Thymus (tissue), 11 donors: ENCODE measurements at regions not wholly inside any gene's neighbourhood (a gene's known extent, or its start where the extent isn't known, plus 50 kb on each side); places are given as distances from the start of the nearest gene placed in this dataset.
"Not testable (repeated sequence)": the region's sequence is repeated elsewhere in the genome, so short reads cannot be mapped to it uniquely, and the experiment has no call there.

Experiments
- DNase-seq, 9 donors: peaks; one replicate each; pipeline ENCODE4 v3.0.0-alpha.2; 2013; ENCODE audit warnings: low spot score in 9 of 9, low read depth in 6 of 9, missing footprints in 1 of 9
- H3K27ac ChIP-seq, 2 donors: one replicate each; pipeline ENCODE4 v1.5.1; 2013; ENCODE audit warnings: control low read depth in 1 of 2, low read depth in 1 of 2, low read length in 1 of 2, mild to moderate bottlenecking in 1 of 2, moderate library complexity in 1 of 2
- H3K27me3 ChIP-seq, 2 donors: one replicate each; pipeline ENCODE4 v1.5.1; 2013; ENCODE audit warnings: low read length in 1 of 2; ENCODE audit not compliant: control insufficient read depth in 2 of 2, insufficient read depth in 1 of 2
- H3K36me3 ChIP-seq, 2 donors: one replicate each; pipeline ENCODE4 v1.5.1; 2013; ENCODE audit warnings: low read length in 1 of 2, mild to moderate bottlenecking in 1 of 2, moderate library complexity in 1 of 2; ENCODE audit not compliant: control insufficient read depth in 2 of 2, insufficient read depth in 2 of 2
- H3K4me1 ChIP-seq, 2 donors: one replicate each; pipeline ENCODE4 v1.5.1; 2013; ENCODE audit warnings: low read length in 2 of 2; ENCODE audit not compliant: control insufficient read depth in 2 of 2, insufficient read depth in 2 of 2
- H3K4me3 ChIP-seq, 2 donors: one replicate each; pipeline ENCODE4 v1.5.1; 2013; ENCODE audit warnings: low read length in 2 of 2, control low read depth in 1 of 2, mild to moderate bottlenecking in 1 of 2
- H3K9me3 ChIP-seq, 2 donors: one replicate each; pipeline ENCODE4 v1.5.1; 2013; ENCODE audit warnings: low read length in 1 of 2, mild to moderate bottlenecking in 1 of 2; ENCODE audit not compliant: control insufficient read depth in 2 of 2, insufficient read depth in 1 of 2
- WGBS: extraction: QIAGEN DNeasy Blood & Tissue Kit; methylation state at CpG from one replicate; pipeline ENCODE4 v1.1.7; 2013; 5-methylcytosine and 5-hydroxymethylcytosine counted together
- donor health status: healthy.

DNA sequence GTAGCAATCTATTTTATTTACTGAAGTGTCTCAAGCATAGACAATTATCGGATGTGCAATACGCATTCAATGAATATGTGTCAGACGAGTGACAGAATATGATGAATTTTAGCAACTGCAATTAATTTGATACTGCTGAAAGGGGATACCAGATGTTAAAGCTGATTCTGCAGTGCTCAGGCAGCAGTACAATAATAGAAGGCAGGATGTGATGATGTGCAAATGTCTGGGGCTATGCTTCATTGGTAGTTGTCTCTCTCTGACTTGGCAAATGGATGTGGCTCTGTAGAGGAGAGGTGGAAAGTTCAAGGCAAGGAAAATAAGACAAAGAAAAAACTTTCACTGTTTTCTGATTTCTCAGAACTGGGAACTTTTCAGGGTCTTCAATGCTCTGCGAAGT is 721.2 kb downstream of the CDH18 start:
- no peak for DNase-seq
- Histone ChIP-seq H3K27ac (no peak overlapping the region), H3K36me3 (no peaks in the 10 kb centered on the region), H3K4me3 (no peak overlapping the region), H3K9me3 (peaks cover 1 to 2% of the 10 kb centered on the region in 2 donors), H3K4me1 (no peaks in the 10 kb centered on the region), H3K27me3 (no peaks in the 10 kb centered on the region)
- 89% methylated on average over 4 of the region's 4 CpGs for WGBS

DNA sequence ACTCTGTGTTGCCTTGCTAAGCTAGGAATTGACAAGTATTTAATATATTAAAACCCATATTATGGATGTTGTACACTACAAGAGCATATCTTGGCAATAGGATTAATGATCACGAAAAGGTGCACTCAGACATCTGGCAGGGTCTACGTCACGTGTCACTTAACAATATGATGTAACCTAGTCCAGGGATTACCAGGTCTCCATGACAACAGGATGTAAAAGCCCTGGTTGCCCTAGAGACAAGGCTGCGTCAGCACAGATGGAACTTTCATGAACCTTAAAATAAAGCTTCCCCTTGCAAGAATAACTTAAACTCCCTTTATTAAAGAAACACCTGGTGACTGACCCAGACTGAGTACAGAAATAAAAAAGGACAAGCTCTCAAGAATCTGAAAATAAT is 717.8 kb downstream of the CDH18 start:
- H3K4me3 ChIP-seq = no peak overlapping the region
- H3K36me3 ChIP-seq = no peaks in the 10 kb centered on the region
- H3K27me3 ChIP-seq = no peaks in the 10 kb centered on the region
- no peaks in the 10 kb centered on the region for H3K4me1 ChIP-seq
- DNase-seq = no peak
- peaks cover 0 to 1% of the 10 kb centered on the region in 2 donors for H3K9me3 ChIP-seq
- WGBS = 94% methylated on average over 4 of the region's 4 CpGs
- H3K27ac ChIP-seq = no peak overlapping the region

DNA sequence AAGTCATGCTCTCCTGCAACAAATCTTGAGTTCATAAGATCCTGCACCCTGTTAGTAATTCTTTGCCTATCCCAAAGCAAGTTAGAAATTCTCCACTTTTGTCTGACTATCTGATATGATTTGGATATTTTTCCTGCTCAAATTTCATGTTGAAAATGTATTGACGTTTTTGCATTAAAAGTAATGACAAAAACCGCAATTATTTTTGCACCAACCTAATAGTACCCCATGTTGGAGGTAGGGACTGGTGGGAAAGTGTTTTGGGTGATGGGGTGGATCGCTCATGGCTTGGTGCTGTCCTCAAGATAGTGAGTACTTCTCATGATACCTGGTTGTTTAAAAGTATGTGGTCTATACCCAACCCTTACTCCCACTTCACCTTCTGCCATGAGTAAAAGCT is 713.4 kb downstream of the CDH18 start:
- H3K9me3 ChIP-seq = peaks cover 1 to 7% of the 10 kb centered on the region in 2 donors
- H3K4me1 ChIP-seq = no peaks in the 10 kb centered on the region
- H3K36me3 ChIP-seq = no peaks in the 10 kb centered on the region
- no peak for DNase-seq
- no peak overlapping the region for H3K27ac ChIP-seq
- H3K27me3 ChIP-seq = no peaks in the 10 kb centered on the region
- WGBS = 88% methylated on average over 3 of the region's 3 CpGs
- no peak overlapping the region for H3K4me3 ChIP-seq

DNA sequence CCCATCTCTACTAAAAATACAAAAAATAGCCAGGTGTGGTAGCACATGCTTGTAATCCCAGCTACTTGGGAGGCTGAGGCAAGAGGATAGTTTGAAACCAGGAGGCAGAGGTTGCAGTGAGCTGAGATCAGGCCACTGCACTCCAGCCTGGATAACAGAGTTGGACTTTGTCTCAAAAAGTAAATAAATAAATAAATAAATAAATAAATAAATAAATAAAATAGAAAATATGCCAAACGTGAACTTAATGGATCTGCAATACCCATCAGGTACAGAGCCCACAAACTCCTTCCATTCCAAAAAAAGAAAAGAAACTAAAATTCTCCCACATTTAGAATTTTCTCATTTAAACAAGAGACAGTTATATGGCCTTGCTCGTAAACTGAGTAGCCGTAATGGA is 702.7 kb downstream of the CDH18 start:
- Histone ChIP-seq H3K4me1 (no peaks in the 10 kb centered on the region), H3K4me3 (no peak overlapping the region), H3K36me3 (no peaks in the 10 kb centered on the region), H3K9me3 (peaks cover 1 to 20% of the 10 kb centered on the region in 2 donors), H3K27me3 (no peaks in the 10 kb centered on the region), H3K27ac (no peak overlapping the region)
- DNase-seq = no peak
- 95% methylated on average over 3 of the region's 3 CpGs for WGBS

DNA sequence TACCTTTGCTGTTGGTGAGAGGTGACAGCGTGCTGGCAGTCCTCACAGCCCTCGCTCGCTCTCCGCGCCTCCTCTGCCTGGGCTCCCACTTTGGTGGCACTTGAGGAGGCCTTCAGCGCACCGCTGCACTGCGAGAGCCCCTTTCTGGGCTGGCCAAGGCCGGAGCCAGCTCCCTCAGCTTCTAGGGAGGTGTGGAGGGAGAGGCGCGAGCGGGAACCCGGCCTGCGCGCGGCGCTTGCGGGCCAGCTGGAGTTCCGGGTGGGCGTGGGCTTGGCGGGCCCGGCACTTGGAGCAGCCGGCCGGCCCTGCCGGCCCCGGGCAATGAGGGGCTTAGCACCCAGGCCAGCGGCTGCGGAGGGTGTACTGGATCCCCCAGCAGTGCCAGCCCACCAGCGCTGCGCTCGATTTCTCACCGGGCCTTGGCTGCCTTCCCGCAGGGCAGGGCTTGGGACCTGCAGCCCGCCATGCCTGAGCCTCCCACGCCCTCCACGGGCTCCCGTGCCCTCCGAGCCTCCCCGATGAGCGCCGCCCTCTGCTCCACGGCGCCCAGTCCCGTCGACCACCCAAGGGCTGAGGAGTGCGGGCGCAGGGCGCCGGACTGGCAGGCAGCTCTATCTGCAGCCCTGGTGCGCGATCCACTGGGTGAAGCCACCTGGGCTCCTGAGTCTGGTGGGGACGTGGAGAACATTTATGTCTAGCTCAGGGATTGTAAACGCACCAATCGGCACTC is 700.3 kb downstream of the CDH18 start:
- 95% methylated on average over 54 of the region's 54 CpGs for WGBS
- not testable (repeated sequence) for H3K4me3 ChIP-seq, DNase-seq, H3K27me3 ChIP-seq, H3K36me3 ChIP-seq, H3K27ac ChIP-seq, H3K4me1 ChIP-seq
- H3K9me3 ChIP-seq = peaks cover 1 to 17% of the 10 kb centered on the region in 2 donors

DNA sequence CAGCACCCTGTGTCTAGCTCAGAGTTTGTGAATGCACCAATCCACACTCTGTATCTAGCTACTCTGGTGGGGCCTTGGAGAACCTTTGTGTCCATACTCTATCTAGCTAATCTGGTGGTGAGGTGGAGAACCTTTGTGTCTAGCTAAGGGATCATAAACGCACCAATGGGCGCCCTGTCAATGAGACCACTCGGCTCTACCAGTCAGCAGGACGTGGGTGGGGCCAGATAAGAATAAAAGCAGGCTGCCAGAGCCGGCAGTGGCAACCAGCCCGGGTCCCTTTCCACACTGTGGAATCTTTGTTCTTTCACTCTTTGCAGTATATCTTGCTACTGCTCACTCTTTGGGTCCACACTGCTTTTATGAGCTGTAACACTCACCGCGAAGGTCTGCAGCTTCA is 699.7 kb downstream of the CDH18 start:
- not testable (repeated sequence) for DNase-seq, H3K27me3 ChIP-seq, H3K27ac ChIP-seq, H3K36me3 ChIP-seq, H3K4me1 ChIP-seq, H3K4me3 ChIP-seq
- WGBS = 97% methylated on average over 8 of the region's 8 CpGs
- H3K9me3 ChIP-seq = peaks cover 1 to 17% of the 10 kb centered on the region in 2 donors

DNA sequence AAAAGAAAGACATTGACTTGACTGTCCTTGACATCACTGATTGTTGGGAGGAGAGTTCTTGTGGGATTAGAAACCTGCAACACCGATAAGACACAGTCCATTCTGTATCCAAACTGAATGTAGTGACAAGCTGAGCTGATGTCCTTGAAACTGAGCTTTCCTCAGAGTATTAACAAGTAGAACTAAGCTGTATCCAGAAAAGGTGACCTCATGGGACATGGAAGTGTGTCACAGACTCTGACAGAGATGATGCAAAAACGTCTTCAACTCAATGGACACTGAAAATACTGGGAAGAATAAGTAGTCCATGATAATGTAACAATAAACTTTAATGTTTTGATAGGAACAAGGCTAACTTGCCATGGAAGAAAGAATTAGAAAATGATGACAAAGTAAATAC is 690.1 kb downstream of the CDH18 start:
- H3K4me3 ChIP-seq = no peak overlapping the region
- no peaks in the 10 kb centered on the region for H3K36me3 ChIP-seq
- H3K27ac ChIP-seq = no peak overlapping the region
- peaks cover 0 to under 1% of the 10 kb centered on the region in 2 donors for H3K9me3 ChIP-seq
- H3K4me1 ChIP-seq = no peaks in the 10 kb centered on the region
- 76% methylated on average over 2 of the region's 2 CpGs for WGBS
- no peaks in the 10 kb centered on the region for H3K27me3 ChIP-seq
- no peak for DNase-seq

DNA sequence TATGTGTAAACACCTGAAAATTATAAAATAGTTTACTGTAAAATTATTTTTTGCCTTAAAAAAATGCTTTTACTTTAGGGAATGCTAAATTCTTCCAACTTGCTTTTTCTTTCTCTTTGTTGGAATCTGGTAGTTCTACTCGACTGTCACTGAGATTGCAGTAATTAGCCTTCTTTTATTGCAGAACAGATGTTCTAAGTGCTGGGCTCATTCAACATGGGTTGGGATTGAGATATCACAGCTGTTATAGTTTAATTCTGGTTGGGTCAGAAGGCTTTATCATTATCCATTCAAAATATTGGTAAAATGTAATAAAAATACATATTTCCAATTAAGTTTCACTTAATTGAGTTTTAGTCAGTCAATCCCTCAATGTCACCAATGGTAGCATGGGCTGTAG is 686.7 kb downstream of the CDH18 start:
- Histone ChIP-seq H3K36me3 (no peaks in the 10 kb centered on the region), H3K27ac (no peak overlapping the region), H3K4me1 (no peaks in the 10 kb centered on the region), H3K9me3 (peaks cover 0 to 6% of the 10 kb centered on the region in 2 donors), H3K27me3 (no peaks in the 10 kb centered on the region), H3K4me3 (no peak overlapping the region)
- no peak for DNase-seq
- WGBS = 77% methylated on average over 1 of the region's 1 CpG

DNA sequence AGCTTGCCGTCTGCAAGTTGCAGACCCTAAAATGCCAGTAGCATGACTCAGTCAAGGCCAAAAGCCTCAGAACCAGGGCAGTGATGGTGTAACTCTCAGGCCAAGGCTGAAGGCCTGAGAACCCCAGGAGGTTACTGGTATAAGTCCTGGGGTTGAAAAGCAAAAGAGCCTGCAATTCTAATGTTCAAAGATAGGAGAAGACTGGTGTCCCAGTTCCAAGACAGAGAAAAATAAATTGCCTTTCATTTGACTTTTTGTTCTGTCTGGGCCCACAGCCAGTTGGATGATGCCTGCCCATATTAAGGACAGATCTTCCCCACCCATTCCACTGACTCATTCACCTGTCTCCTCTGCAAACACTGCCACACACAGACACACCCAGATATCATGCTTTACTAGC is 673.2 kb downstream of the CDH18 start:
- WGBS = 95% methylated on average over 1 of the region's 1 CpG
- no peak for DNase-seq

More for the DNA sequence above, 673.2 kb downstream of the CDH18 start:
- Histone ChIP-seq H3K27ac (no peak overlapping the region), H3K9me3 (peaks cover under 1 to 2% of the 10 kb centered on the region in 2 donors), H3K36me3 (no peaks in the 10 kb centered on the region), H3K4me3 (no peak overlapping the region), H3K27me3 (no peaks in the 10 kb centered on the region), H3K4me1 (no peaks in the 10 kb centered on the region)
